HG03045 (cell line): ENCODE measurements at regions not wholly inside any gene's neighbourhood (a gene's known extent, or its start where the extent isn't known, plus 50 kb on each side); places are given as distances from the start of the nearest gene placed in this dataset.

Source experiments
- ATAC-seq: cut with Tn5 transposase; IDR thresholded peaks from one replicate; pipeline ENCODE4 v1.9.1; 2021; ENCODE audit warnings: mild to moderate bottlenecking, moderate library complexity; ENCODE audit not compliant: unreplicated experiment

DNA sequence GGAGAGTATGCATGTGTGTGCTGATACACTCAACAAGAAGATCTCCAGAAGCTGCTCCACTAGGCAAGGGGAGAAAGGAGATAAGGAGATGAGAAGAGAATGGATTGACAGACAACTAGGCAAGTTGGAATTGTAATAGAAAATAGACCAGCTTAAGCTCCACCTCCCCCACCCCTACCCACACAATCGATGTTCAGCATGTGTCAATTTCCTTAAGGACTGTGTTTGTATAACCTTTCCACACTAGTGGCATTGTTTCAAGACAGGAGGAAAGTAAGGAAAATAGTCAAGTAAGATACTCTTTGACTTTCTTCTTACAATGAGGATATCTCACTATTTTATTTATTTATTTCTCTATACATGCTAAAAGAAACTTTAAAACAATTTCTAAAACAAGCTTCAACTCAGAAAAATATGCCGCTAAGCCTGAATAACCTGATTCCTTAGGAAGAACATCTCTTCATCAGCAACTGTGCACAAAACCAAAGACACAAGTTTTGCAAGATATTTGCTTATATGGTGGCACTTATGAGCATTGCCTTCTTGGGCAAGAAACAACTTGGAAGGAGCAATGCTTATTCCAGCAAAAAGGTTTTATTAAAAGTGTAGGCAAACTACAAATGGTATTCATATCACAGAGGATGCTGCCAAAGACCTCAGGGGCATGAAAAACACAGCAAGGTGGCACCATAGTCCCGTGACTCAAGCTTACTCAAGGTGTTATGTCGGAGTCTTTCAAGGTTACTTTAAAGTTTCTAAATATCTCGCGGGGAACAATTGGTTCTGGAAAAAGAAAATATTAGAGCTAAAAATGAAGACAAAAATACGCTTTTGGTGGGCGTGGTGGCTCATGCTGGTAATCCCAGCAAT is 249.1 kb downstream of the COL12A1 start:
- no peak for ATAC-seq

GRCh38 chr6:74953708-74954107 is 252.1 kb downstream of the COL12A1 start:
- ATAC-seq, result no peak

- no peak for ATAC-seq
Measured at GRCh38 chr6:74946961-74947360, 258.9 kb downstream of the COL12A1 start.

DNA sequence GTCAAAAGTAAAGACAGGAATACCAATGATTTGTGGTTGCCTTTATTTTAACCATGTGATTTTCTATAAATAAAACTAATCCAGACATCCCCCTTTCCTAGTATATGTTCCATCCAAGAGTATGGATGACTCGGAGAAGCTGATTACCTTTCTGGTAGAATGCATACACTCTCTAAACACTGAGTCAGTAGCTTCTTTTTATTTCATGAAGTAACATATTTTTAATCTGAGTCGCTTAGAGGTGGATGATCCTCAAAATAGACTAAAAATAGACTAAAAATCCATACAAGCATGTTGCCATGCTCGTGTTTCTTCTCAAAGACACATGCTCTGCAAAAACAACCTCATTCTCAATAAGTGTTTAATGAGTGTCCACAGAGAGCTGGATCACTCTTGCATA is 263.7 kb downstream of the COL12A1 start:
- no peak for ATAC-seq

- no peak for ATAC-seq
Measured at GRCh38 chr6:74941424-74941823, 264.4 kb downstream of the COL12A1 start.

DNA sequence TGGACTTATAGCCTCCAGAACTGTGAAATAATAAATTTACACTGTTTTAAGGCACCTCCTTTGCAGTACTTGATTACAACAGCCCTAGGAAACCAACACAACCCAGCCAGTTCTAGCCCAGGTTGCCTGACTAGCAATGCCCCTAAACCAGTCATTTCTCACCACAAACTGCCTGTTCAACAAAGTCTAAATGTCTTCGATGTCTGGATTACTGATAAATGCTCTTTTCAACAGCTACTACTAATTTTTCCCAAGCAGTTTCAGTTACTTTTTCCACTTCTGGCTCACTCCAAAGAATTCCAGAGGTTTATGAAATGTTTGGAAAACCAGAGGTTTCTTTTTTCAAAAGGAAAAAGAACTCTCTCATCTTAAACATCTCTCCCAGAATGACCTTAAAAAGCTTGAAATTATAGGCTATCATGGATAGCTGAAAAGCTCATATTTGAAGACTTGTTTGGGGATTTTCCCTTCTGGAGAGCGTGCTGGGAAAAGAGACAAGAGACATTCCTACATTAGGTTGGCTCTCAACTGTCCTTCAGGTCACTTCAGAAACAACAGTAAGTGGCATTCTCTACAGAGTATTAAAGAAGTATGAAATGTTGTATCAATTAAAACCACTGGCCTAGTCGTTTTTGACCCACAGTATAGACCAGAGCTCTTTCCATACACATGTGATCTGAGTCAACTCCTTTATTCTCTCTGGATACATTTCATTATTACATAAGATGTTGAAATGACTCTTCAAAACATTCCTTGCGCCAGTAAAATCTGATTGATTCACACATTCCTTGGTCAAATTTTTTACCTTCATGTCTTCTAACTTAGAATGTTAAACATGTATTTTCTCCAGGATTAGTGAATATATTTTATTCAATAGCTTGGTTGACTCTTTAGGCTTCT is 265.9 kb downstream of the COL12A1 start:
- ATAC-seq, result no peak

- no peak for ATAC-seq
Measured at GRCh38 chr6:74939151-74939708, 266.6 kb downstream of the COL12A1 start.

GRCh38 chr6:74937936-74938335 is 267.9 kb downstream of the COL12A1 start:
- no peak for ATAC-seq

- ATAC-seq, result no peak
Measured at GRCh38 chr6:74936886-74937285, 269.0 kb downstream of the COL12A1 start.

- ATAC-seq, result no peak
Measured at GRCh38 chr6:74932232-74932888, 273.5 kb downstream of the COL12A1 start.

DNA sequence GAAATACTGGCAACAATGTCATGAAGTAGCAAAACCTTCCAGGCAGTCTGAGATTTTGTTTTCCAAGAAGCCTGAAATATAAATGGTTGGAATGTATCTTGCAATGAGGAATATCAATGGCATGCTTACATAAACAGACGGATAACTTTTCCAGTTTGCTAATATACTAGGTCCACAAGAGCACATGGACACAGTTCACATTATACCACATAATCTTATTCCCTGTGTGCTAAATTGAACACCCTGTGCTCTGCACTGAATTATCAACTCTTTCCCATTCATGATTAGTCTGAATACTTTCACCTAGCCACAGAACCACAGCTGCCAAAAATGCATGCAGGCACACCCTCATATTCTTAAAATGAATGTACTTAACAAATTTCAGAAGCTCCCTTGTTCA is 274.3 kb downstream of the COL12A1 start:
- ATAC-seq, result no peak

GRCh38 chr6:74928203-74928602 is 277.6 kb downstream of the COL12A1 start:
- ATAC-seq, result no peak

DNA sequence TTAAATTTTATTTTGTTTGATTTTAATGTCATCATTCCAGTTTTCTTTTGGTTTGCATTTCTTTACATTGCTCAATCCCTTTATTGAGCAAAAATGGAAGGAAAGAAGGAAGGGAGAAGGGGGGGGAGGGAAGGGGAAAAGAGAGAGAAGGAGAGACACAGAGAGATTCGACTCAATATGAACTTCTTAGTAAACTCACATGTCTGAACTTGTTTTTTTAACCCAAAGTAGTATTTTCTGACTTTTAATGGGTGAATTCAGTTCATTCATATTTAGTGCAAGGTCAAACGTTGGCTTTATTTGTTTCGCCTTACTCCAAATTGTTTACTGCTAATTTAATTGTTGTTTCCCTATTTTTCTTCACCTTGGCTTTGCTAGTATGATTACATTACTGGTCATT is 278.6 kb downstream of the COL12A1 start:
- ATAC-seq, result no peak

DNA sequence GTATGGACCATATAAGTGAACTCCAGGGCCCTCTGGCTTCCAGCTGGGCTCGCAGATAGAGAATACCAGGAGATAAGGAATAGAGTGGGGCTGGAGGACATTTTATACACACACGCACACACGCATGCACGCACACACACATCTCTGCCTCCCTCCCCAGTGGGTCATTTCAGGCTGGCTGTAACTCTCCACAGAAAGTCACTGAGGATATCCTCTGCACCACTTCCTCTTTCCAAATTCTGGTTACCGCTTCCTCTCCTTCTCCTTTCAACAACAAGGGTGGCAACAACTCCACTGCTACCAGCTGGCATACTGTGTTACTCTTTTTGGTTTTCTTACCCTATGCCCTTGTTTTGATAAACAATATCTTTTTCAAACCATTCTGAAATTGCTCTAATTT is 280.2 kb downstream of the COL12A1 start:
- no peak for ATAC-seq

GRCh38 chr6:74914888-74915287 is 291.0 kb downstream of the COL12A1 start:
- ATAC-seq, result no peak

- no peak for ATAC-seq
Measured at GRCh38 chr6:74912234-74912633, 293.6 kb downstream of the COL12A1 start.

GRCh38 chr6:74902846-74903245 is 303.0 kb downstream of the COL12A1 start:
- no peak for ATAC-seq

DNA sequence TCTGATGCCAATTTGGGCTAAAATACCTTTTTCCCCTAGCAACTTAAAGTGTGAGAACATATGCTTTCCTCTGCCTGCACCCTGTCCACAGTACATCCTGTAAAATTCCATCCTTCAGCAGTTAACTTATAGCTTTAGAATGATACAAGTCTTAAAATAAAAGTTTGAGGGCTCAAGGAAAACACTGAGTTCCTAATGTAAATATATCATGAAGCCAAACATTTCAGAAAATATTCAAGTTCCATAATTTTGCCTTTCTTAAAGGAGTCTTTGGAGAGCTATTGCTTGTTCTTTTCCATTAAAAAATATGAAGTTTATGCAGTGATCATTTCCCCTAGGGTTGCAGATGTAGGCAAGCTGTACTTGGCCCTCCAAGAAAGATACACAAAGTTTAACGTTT is 303.8 kb downstream of the COL12A1 start:
- no peak for ATAC-seq

- ATAC-seq, result no peak
Measured at GRCh38 chr6:74901576-74901975, 304.3 kb downstream of the COL12A1 start.

DNA sequence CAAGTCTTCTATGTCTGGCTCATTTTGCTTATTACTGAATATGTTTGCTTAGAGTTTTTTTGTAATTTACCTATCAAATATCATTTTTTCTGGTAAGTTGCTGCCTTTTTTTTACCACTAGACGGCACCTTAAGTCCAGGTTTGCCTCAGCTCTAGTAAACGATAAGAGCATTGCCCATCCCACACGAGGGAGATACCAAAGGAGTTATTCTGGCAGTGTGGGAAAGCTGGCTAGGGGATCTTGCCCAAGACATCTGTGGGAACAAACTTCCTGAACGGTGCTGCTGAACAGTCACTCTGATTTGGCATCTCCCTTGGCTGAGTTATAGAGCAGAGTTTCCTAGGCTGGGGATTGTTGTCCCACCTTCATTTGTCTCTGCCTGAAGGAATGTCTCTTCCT is 306.4 kb downstream of the COL12A1 start:
- ATAC-seq, result no peak

DNA sequence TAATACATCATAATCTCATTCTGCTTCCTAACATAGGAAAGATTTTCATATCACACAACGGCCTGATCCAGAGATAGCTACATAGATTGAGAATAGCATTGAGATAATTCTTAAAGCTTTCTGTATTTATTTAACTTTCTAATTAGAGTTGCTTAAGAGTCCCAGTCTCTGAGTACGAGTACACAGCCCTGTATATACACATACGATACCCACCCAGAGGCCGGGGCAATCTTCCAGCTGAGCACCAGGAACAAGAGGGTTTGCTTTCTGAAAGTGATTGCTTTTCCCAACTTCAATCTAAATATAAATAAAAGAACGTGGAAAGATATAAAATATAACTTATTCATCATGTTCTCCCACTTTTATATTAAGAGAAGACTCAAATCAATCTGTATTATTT is 313.8 kb downstream of the COL12A1 start:
- no peak for ATAC-seq
